HG02798 (cell line): ENCODE measurements at regions not wholly inside any gene's neighbourhood (a gene's known extent, or its start where the extent isn't known, plus 50 kb on each side); places are given as distances from the start of the nearest gene placed in this dataset.
A peak's percentile ranks its signal among the peaks of the same experiment; 100 is the strongest.
"Not testable (repeated sequence)": the region's sequence is repeated elsewhere in the genome, so short reads cannot be mapped to it uniquely, and the experiment has no call there.

Source experiments
- ATAC-seq: cut with Tn5 transposase; IDR thresholded peaks from one replicate; pipeline ENCODE4 v1.9.1; 2021; ENCODE audit warnings: mild to moderate bottlenecking; ENCODE audit not compliant: unreplicated experiment, poor library complexity

- no peak for ATAC-seq
Observed at GRCh38 chr7:124183649-124184048, 150.8 kb upstream of the TMEM229A start.

- ATAC-seq = no peak
Observed at GRCh38 chr7:124179641-124180040, 146.8 kb upstream of the TMEM229A start.

- ATAC-seq = no peak
Observed at GRCh38 chr7:124177891-124178290, 145.0 kb upstream of the TMEM229A start.

- ATAC-seq = not testable (repeated sequence)
Observed at GRCh38 chr7:124171812-124172211, 138.9 kb upstream of the TMEM229A start.

- ATAC-seq = no peak
Observed at GRCh38 chr7:124171068-124171467, 138.2 kb upstream of the TMEM229A start.

- no peak for ATAC-seq
Observed at GRCh38 chr7:124168616-124169015, 135.7 kb upstream of the TMEM229A start.

GRCh38 chr7:124162667-124163066, 129.8 kb upstream of the TMEM229A start:
- no peak for ATAC-seq

- ATAC-seq = peak; percentile 57
Observed at GRCh38 chr7:124155432-124156022, 122.7 kb upstream of the TMEM229A start.

- peak; percentile 63 for ATAC-seq
Observed at GRCh38 chr7:124152859-124153692, 120.2 kb upstream of the TMEM229A start.

- ATAC-seq = no peak
Observed at GRCh38 chr7:124137664-124138063, 104.8 kb upstream of the TMEM229A start.

- ATAC-seq = no peak
Observed at GRCh38 chr7:124124201-124124600, 91.3 kb upstream of the TMEM229A start.

- ATAC-seq = no peak
Observed at GRCh38 chr7:124120911-124121310, 88.0 kb upstream of the TMEM229A start.

- ATAC-seq = no peak
Observed at GRCh38 chr7:124113045-124113444, 80.2 kb upstream of the TMEM229A start.

- no peak for ATAC-seq
Observed at GRCh38 chr7:124106575-124106974, 73.7 kb upstream of the TMEM229A start.

- ATAC-seq = no peak
Observed at GRCh38 chr7:124101173-124101768, 68.4 kb upstream of the TMEM229A start.

- ATAC-seq = no peak
Observed at GRCh38 chr7:124100190-124100589, 67.3 kb upstream of the TMEM229A start.

GRCh38 chr7:124099585-124099984, 66.7 kb upstream of the TMEM229A start:
- not testable (repeated sequence) for ATAC-seq

GRCh38 chr7:124089621-124090020, 56.8 kb upstream of the TMEM229A start:
- no peak for ATAC-seq

- no peak for ATAC-seq
Observed at GRCh38 chr7:124088590-124088989, 55.7 kb upstream of the TMEM229A start.

GRCh38 chr7:124086843-124087242, 54.0 kb upstream of the TMEM229A start:
- ATAC-seq = no peak

- ATAC-seq = no peak
Observed at GRCh38 chr7:124085179-124085578, 52.3 kb upstream of the TMEM229A start.
